ENCODE measurements at regions not wholly inside any gene's neighbourhood (a gene's known extent, or its start where the extent isn't known, plus 50 kb on each side); places are given as distances from the start of the nearest gene placed in this dataset.

DNA sequence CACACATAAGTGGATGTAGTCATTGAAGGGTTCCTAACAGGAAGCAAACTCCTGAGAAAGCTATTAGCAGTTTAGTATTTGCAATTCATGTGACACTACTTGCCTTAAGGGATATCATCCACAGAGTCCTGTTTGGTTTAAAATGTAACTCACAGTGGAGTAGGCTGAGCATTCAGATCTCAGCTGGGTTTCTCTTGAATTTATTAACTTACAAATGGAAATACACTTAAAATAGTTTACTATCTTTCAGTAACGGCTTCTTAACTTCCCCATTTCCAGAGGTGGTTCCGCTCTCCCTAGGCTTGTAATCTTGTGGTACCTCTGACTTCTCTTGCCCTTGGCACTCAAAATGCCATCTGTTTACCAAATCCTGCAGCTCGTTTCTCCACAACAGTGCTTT is 660.7 kb upstream of the ADAMTS16 start:
- TF ChIP-seq, protein P1, sequence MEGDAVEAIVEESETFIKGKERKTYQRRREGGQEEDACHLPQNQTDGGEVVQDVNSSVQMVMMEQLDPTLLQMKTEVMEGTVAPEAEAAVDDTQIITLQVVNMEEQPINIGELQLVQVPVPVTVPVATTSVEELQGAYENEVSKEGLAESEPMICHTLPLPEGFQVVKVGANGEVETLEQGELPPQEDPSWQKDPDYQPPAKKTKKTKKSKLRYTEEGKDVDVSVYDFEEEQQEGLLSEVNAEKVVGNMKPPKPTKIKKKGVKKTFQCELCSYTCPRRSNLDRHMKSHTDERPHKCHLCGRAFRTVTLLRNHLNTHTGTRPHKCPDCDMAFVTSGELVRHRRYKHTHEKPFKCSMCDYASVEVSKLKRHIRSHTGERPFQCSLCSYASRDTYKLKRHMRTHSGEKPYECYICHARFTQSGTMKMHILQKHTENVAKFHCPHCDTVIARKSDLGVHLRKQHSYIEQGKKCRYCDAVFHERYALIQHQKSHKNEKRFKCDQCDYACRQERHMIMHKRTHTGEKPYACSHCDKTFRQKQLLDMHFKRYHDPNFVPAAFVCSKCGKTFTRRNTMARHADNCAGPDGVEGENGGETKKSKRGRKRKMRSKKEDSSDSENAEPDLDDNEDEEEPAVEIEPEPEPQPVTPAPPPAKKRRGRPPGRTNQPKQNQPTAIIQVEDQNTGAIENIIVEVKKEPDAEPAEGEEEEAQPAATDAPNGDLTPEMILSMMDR (IDR thresholded peaks at IDR 0.05) = no peak
- no peak for TF ChIP-seq POLR2A (IDR thresholded peaks at IDR 0.05)
